Transverse colon (tissue), 4 donors: ENCODE measurements at regions not wholly inside any gene's neighbourhood (a gene's known extent, or its start where the extent isn't known, plus 50 kb on each side); places are given as distances from the start of the nearest gene placed in this dataset.

Source experiments
- DNase-seq: peaks from one replicate; pipeline ENCODE4 v3.0.0-alpha.2; 2019
- H3K27ac ChIP-seq, 4 donors: fragments of 200-600 bp; sonication (generic); 2 replicates each; pipeline ENCODE4 v1.5.1; 2016 to 2018; ENCODE audit warnings: inconsistent platforms in 4 of 4
- H3K27me3 ChIP-seq: fragments of 200-600 bp; sonication (generic); 2 replicates; pipeline ENCODE4 v1.5.1; 2017; ENCODE audit warnings: inconsistent platforms
- H3K36me3 ChIP-seq, 4 donors: fragments of 200-600 bp; sonication (generic); 2 replicates each; pipeline ENCODE4 v1.5.1; 2017 to 2019; ENCODE audit warnings: inconsistent platforms in 4 of 4
- H3K4me1 ChIP-seq, 4 donors: fragments of 200-600 bp; sonication (generic); 2 replicates each; pipeline ENCODE4 v1.5.1; 2017 to 2020; ENCODE audit warnings: inconsistent platforms in 4 of 4
- H3K4me3 ChIP-seq, 4 donors: fragments of 200-600 bp; sonication (generic); 1 replicate in 1 of 4; 2 replicates in 3 of 4; pipeline versions ENCODE4 v1.5.1 to v1.6.1; 2017 to 2019; ENCODE audit warnings: inconsistent platforms in 4 of 4
- H3K9me3 ChIP-seq, 2 donors: fragments of 200-600 bp; sonication (generic); 2 replicates each; pipeline ENCODE4 v1.5.1; 2017 to 2019; ENCODE audit warnings: inconsistent platforms in 2 of 2
- CTCF ChIP-seq, 5 experiments: fragments of 200-600 bp in 3 of 5; fragments of 450-650 bp in 2 of 5; sonication (generic) in 3 of 5; IDR thresholded peaks; 1 replicate in 2 of 5; 2 replicates in 3 of 5; pipeline ENCODE4 v1.5.1; 2016 to 2017; ENCODE audit warnings: antibody characterized with exemption in 5 of 5, inconsistent platforms in 3 of 5, mild to moderate bottlenecking in 2 of 5, moderate library complexity in 1 of 5
- EP300 ChIP-seq: sonication (generic); formaldehyde crosslinking; IDR thresholded peaks from one replicate; pipeline ENCODE4 v1.6.1; 2017; ENCODE audit warnings: antibody characterized with exemption, low read depth
- POLR2A ChIP-seq: fragments of 450-650 bp; IDR thresholded peaks from one replicate; pipeline ENCODE4 v1.6.1; 2016; ENCODE audit warnings: antibody characterized with exemption, mild to moderate bottlenecking, moderate library complexity
- POLR2AphosphoS5 ChIP-seq, 3 donors: sonication (generic); formaldehyde crosslinking; IDR thresholded peaks; one replicate each; pipeline ENCODE4 v1.6.1; 2016; ENCODE audit warnings: antibody characterized with exemption in 3 of 3
- WGBS, 2 donors: methylation state at CpG; one replicate each; pipeline ENCODE4 v1.1.5; 2018; ENCODE audit warnings: low coverage in 1 of 2; 5-methylcytosine and 5-hydroxymethylcytosine counted together
- in situ Hi-C, 4 donors: fragments of 200-750 bp; cut with MboI; loops; one replicate each; pipeline versions ENCODE4 v1.15.0 to v1.15.1; 2017; ENCODE audit warnings: low sequenced_read_pairs in 3 of 4, low pct_ligation_motif_present in 1 of 4, low pct_unique_long_range_greater_than_20kb in 1 of 4
- intact Hi-C: fragments of 100-400 bp; cut with DNase I; formaldehyde crosslinking; loops from one replicate; pipeline ENCODE4 v1.15.1; 2023; ENCODE audit warnings: low total_unique reads

- WGBS, 2 donors: 71 to 83% methylated on average over 1 of the region's 1 CpG
- in situ Hi-C loops: no loop called here
These were observed 99.3 kb downstream of the PHLDA1 start for GRCh38 chr12:75932241-75932640.

GRCh38 chr12:75923964-75924666, 107.5 kb downstream of the PHLDA1 start:
- Histone ChIP-seq H3K9me3 (peaks cover 5 to 16% of the 10 kb centered on the region in 2 donors), H3K27me3 (no peaks in the 10 kb centered on the region), H3K36me3 (no peaks in the 10 kb centered on the region), H3K4me1 (peaks cover 0 to 8% (median 0%) of the 10 kb centered on the region in 4 donors), H3K27ac (no peak overlapping the region), H3K4me3 (no peak overlapping the region)
- no peak for TF ChIP-seq CTCF (IDR thresholded peaks at IDR 0.05)
- no peak for TF ChIP-seq POLR2AphosphoS5 (IDR thresholded peaks at IDR 0.05)
- TF ChIP-seq EP300: no peak
- no peak for TF ChIP-seq POLR2A
- DNase-seq: no peak
- intact Hi-C loops: no loop called here
- in situ Hi-C loops: no loop called here
- 73 to 79% methylated on average over 3 of the region's 3 CpGs for WGBS, 2 donors

More at GRCh38 chr12:75932241-75932640, 99.3 kb downstream of the PHLDA1 start:
- Histone ChIP-seq H3K9me3 (no peaks in the 10 kb centered on the region), H3K4me3 (no peak overlapping the region), H3K27ac (no peak overlapping the region), H3K36me3 (no peaks in the 10 kb centered on the region), H3K4me1 (peaks cover 0 to 7% (median 0%) of the 10 kb centered on the region in 4 donors), H3K27me3 (no peaks in the 10 kb centered on the region)
- no peak for TF ChIP-seq CTCF (IDR thresholded peaks at IDR 0.05)
- TF ChIP-seq POLR2AphosphoS5 (IDR thresholded peaks at IDR 0.05): no peak
- TF ChIP-seq EP300: no peak
- TF ChIP-seq POLR2A: no peak
- intact Hi-C loops: no loop called here
- no peak for DNase-seq

- TF ChIP-seq EP300 (no peak), POLR2AphosphoS5 (IDR thresholded peaks at IDR 0.05) (no peak), CTCF (IDR thresholded peaks at IDR 0.05) (no peak), POLR2A (no peak)
- H3K27ac ChIP-seq: no peak overlapping the region
- no peak for DNase-seq
- H3K27me3 ChIP-seq: no peaks in the 10 kb centered on the region
- 89 to 92% methylated on average over 3 of the region's 3 CpGs for WGBS, 2 donors
- H3K4me1 ChIP-seq: peaks cover 0 to 8% (median 0%) of the 10 kb centered on the region in 4 donors
- no peak overlapping the region for H3K4me3 ChIP-seq
- H3K9me3 ChIP-seq: peaks cover 5 to 16% of the 10 kb centered on the region in 2 donors
- intact Hi-C loops (no loop called here), in situ Hi-C loops (no loop called here)
- no peaks in the 10 kb centered on the region for H3K36me3 ChIP-seq
These were observed 108.5 kb downstream of the PHLDA1 start for GRCh38 chr12:75922944-75923642.

- no peak overlapping the region for H3K27ac ChIP-seq
- DNase-seq: peak; percentile 11
- 52 to 53% methylated on average over 2 to 9 of the region's 9 CpGs for WGBS, 2 donors
- peaks cover 5 to 16% of the 10 kb centered on the region in 2 donors for H3K9me3 ChIP-seq
- intact Hi-C loops: no loop called here
- in situ Hi-C loops: no loop called here
- no peak overlapping the region for H3K4me3 ChIP-seq
- H3K36me3 ChIP-seq: no peaks in the 10 kb centered on the region
- H3K27me3 ChIP-seq: no peaks in the 10 kb centered on the region
- TF ChIP-seq EP300: no peak
- no peak for TF ChIP-seq CTCF (IDR thresholded peaks at IDR 0.05)
- TF ChIP-seq POLR2A: no peak
- TF ChIP-seq POLR2AphosphoS5 (IDR thresholded peaks at IDR 0.05): no peak
- peaks cover 0 to 8% (median 0%) of the 10 kb centered on the region in 4 donors for H3K4me1 ChIP-seq
These were observed 109.8 kb downstream of the PHLDA1 start for GRCh38 chr12:75921622-75922289.
